HG02981 (cell line): ENCODE measurements at regions not wholly inside any gene's neighbourhood (a gene's known extent, or its start where the extent isn't known, plus 50 kb on each side); places are given as distances from the start of the nearest gene placed in this dataset.

Experiments
- ATAC-seq: cut with Tn5 transposase; IDR thresholded peaks from one replicate; pipeline ENCODE4 v1.9.1; 2021; ENCODE audit warnings: mild to moderate bottlenecking, moderate library complexity; ENCODE audit not compliant: unreplicated experiment

- no peak for ATAC-seq
Measured at GRCh38 chr15:94677202-94677790, 445.9 kb downstream of the MCTP2 start.

DNA sequence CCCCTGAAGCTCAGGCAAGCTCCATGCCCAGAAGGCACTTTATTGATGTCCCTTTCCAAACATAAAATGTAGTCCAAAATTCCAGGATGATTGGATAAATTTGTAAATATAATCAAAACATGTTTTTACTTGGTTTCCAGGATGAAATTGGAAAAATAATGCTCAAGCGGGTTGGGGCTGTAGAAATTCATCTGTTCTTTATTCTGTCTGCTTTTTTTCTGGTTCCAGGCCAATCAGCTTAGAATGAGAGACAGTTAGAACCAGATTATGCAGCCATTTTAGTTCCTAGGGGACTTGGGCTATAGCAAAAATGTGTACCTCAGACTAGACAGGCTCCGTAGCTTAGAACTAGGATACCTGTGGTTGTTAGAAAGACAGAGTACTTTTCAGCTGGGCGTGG lies 450.8 kb downstream of the MCTP2 start:
- no peak for ATAC-seq

- ATAC-seq = no peak
Measured at GRCh38 chr15:94683902-94684301, 452.5 kb downstream of the MCTP2 start.

GRCh38 chr15:94691169-94691568 lies 459.8 kb downstream of the MCTP2 start:
- ATAC-seq = no peak

DNA sequence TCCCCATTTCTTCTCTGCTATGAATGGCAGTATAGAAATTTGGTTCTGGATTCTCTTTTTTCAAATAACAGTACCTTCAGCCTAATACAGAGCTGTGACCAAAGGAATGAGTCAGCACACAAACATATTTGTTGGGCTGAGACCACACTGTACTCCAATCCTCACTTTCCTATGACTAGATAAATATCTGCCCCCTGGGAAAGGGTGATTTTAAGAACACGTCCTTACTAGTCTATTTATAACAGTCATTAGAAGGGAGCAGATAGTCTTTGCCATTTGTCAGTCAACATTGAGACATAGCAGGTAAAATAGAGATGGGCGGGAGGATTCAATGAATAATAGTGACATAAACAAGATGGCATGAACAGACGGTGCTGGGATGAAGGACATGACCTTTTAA lies 461.3 kb downstream of the MCTP2 start:
- no peak for ATAC-seq

DNA sequence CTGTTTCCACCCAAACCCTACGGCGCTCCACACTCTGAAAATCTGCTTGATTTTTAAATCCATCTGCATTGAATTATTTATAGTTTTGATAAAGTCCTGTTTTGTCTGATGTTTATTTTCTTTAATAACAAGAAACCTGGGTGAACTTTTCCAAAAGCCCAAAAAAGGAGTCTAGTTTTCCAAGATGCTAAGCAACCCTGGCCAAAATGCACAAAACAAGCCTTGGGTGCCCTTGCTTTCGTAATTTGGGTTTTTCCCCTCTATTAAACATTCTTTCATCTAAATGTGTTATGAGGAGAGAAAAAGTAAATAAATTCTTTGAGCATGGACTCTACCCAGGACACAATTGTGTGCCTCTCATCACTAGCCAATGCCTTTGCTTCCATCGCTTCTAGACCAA lies 468.9 kb downstream of the MCTP2 start:
- no peak for ATAC-seq

- no peak for ATAC-seq
Measured at GRCh38 chr15:94701281-94701985, 470.1 kb downstream of the MCTP2 start.

DNA sequence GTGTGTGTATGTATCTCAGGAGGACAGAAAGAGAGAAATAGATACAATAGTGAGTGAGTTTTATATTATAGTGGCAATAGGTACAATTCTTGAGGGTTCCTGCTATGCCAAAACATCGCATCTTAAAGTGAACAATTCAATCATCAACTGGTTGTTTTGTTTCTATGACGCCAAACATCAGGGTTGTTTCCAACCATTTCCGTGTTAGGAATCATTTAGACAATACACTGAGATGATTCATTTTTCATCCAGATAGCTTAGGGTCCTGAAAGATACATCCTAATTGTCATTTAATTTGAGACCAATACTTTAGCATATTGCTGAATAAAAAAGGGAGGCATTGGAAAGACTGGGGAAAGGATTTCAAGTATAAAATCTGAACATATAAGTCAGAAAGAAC lies 472.2 kb downstream of the MCTP2 start:
- ATAC-seq = no peak

- ATAC-seq = no peak
Measured at GRCh38 chr15:94704421-94704820, 473.1 kb downstream of the MCTP2 start.

GRCh38 chr15:94704946-94705345 lies 473.6 kb downstream of the MCTP2 start:
- no peak for ATAC-seq

GRCh38 chr15:94709319-94709718 lies 478.0 kb downstream of the MCTP2 start:
- no peak for ATAC-seq

DNA sequence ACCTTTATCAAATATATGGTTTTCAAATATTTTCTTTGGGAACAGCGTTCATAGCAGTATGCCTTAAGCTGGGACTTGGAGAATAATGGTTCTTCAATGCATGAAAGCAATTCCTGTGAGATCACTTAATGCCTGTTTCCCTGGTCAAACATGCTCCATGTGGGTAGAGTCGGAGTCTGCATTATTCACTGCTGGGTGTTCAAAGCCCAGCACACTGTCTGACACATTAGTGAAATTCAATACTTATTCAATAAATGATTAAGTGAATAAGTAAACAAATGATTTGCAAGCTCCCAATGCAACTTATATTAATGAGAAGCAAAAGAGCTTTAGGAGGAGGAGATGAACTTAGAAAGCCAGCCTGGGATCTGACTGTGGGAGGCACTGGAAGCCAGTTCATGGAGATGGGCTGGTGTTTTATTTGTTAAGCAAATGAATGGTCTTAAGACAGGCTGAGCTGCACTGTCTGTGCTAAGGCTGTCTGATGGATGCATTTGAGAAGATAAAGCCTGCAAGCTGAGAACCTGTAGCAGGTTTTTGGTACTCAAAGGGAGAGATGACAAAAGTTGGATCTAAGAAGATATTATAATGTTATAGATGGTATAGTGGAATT lies 490.8 kb downstream of the MCTP2 start:
- no peak for ATAC-seq

GRCh38 chr15:94723801-94724200 lies 492.4 kb downstream of the MCTP2 start:
- no peak for ATAC-seq

DNA sequence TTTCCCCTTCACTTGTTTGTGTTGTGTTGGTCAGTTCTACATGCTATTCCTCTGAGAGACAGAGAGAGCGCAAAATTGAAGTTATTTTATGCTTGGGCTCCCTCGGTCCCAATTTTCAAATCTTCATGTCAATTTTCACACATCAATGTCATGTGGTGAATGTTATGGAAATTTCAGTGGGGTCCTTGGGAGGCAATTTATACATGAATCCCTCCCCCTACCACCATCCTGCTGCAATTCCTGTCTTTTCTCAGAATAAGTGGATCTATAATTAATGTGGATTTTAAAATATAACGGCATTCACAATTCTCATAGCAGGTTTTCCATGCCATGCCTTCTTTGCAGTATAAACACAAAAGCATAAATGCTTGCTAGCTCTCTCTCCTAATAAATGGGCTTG lies 499.9 kb downstream of the MCTP2 start:
- no peak for ATAC-seq

DNA sequence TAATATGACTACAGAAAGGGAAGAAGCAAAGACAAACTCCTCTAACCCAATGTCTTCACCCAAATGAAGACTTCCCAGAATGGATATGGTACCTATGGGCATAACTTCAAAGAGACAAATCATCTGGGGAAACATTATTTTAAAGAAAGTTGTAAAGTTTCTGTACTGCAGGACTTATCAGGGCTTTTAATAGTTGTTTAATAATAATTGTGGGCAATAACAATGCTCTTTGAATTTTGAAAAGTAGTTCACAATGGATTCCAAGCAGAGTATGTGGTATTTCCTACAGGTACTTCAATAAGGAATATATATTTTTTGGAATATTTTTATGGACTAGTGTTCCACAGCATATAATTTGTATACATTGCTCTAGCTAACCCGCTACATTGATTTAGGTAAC lies 503.1 kb downstream of the MCTP2 start:
- ATAC-seq = no peak

- no peak for ATAC-seq
Measured at GRCh38 chr15:94736236-94736635, 504.9 kb downstream of the MCTP2 start.

DNA sequence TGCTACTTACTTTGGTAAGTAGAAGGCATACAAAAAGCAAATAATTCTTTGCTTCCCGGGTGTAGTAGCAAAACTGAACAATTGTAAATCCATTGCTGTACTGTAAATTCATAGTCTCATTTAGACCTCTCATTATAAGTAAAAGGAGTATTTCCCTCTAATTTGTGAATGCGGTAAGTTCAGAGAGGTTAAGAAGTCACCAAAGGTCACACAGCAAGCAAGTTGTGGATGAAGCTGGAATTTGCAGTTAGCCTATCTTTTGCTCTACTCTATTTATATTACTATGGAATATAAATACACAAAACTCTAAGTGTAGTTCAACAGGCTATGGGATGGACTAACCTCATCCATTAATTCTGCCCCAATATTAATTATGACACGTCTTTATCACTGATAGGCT lies 508.3 kb downstream of the MCTP2 start:
- no peak for ATAC-seq

- no peak for ATAC-seq
Measured at GRCh38 chr15:94740469-94740868, 509.1 kb downstream of the MCTP2 start.

GRCh38 chr15:94743668-94744067 lies 512.3 kb downstream of the MCTP2 start:
- ATAC-seq = no peak

- ATAC-seq = no peak
Measured at GRCh38 chr15:94744080-94744793, 512.9 kb downstream of the MCTP2 start.

DNA sequence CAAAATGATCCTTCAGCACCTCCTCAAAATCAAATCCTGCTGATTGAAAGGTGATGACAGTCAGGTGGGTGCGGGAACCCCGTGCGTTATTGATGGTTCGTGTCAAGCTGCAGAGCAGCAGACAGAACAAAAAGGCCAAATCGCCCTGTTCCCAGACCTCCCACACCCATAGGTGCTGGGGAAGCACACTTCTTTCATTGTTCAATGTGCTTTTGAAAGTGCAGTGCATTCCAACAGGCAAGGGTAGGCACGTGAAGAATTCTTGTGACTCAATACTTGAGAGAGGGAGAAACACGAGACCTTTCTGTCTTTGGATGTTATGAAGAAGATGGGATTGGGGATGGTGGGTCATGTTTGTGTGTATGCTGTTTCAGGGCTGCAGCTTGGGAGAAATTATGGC lies 514.0 kb downstream of the MCTP2 start:
- ATAC-seq = no peak

- ATAC-seq = no peak
Measured at GRCh38 chr15:94747510-94747909, 516.1 kb downstream of the MCTP2 start.
